Mucosa of stomach (tissue), 1 donor: ENCODE measurements at regions not wholly inside any gene's neighbourhood (a gene's known extent, or its start where the extent isn't known, plus 50 kb on each side); places are given as distances from the start of the nearest gene placed in this dataset.

Experiments used
- H3K27me3 ChIP-seq: one replicate; pipeline ENCODE4 v1.7.0; 2013; ENCODE audit warnings: mild to moderate bottlenecking, low read length; ENCODE audit not compliant: control insufficient read depth, insufficient read depth
- H3K36me3 ChIP-seq: one replicate; pipeline ENCODE4 v1.7.0; 2013; ENCODE audit warnings: low read length; ENCODE audit not compliant: control insufficient read depth, insufficient read depth
- H3K4me1 ChIP-seq: one replicate; pipeline ENCODE4 v1.7.0; 2013; ENCODE audit warnings: mild to moderate bottlenecking, low read length; ENCODE audit not compliant: control insufficient read depth, insufficient read depth
- H3K4me3 ChIP-seq: one replicate; pipeline ENCODE4 v1.7.0; 2013; ENCODE audit warnings: low read length
- H3K9ac ChIP-seq: one replicate; pipeline ENCODE4 v1.7.0; 2013; ENCODE audit warnings: mild to moderate bottlenecking, low read length, moderate library complexity
- H3K9me3 ChIP-seq: one replicate; pipeline ENCODE4 v1.7.0; 2013; ENCODE audit warnings: mild to moderate bottlenecking, low read length, moderate library complexity; ENCODE audit not compliant: control insufficient read depth
- donor health status: Pancreatic carcinoma.

DNA sequence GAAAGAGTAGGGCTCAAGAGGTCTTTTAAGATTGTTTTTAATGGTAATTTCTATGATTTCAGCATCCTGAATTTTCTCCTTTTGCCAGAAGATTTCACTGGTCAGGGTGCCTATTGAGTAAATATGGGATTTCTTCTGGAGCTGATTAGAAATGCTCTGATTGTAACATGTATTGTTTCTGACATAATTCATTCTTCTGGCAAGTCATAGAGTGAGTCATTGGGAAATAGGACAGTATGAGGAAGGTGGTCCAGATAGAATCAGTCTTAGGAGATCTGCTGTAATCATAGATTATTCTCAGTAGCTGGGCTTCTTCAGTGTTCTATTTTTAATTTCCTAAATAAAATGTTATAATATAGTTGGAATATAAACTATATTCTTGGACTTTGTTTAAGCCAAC is 182.0 kb upstream of the NAV3 start:
- no peaks in the 10 kb centered on the region for H3K27me3 ChIP-seq

DNA sequence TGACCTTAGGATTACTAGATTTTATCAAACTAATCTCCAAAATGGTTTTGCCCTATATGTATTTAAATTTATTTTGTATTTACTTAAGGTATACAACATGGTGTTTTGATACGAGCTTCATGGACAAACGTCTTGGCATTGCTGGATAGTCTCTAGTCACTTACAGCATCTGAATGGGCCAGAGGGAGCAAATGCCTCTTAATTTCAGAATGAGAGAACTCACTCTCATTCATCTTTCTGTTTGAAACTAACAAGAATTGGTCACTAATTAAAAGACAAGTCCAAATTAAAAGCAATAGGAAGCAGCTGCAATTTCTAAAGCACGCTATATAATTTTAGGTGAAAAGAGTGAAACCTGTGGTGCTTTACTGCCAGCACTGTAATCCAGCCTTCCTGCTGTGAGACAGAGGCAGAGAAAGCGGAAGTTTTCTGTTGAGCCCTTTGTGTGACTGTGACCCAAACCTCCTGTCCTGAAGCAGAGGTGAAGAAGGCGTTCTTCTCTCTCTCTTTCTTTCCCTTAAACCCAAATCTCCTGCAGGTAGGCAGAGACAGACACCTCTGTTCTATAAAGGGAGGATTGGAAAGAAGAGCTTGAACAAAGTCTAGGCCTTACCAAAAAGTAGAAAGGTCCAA is 184.6 kb upstream of the NAV3 start:
- Histone ChIP-seq H3K4me3 (no peak overlapping the region), H3K9me3 (no peaks in the 10 kb centered on the region), H3K4me1 (no peaks in the 10 kb centered on the region), H3K27me3 (no peaks in the 10 kb centered on the region), H3K36me3 (no peaks in the 10 kb centered on the region), H3K9ac (no peak overlapping the region)

More for the DNA sequence above, 182.0 kb upstream of the NAV3 start:
- Histone ChIP-seq H3K4me1 (no peaks in the 10 kb centered on the region), H3K9ac (no peak overlapping the region), H3K36me3 (no peaks in the 10 kb centered on the region), H3K9me3 (no peaks in the 10 kb centered on the region), H3K4me3 (no peak overlapping the region)

- Histone ChIP-seq H3K9ac (no peak overlapping the region), H3K9me3 (no peaks in the 10 kb centered on the region), H3K4me1 (no peaks in the 10 kb centered on the region), H3K4me3 (no peak overlapping the region), H3K36me3 (no peaks in the 10 kb centered on the region), H3K27me3 (no peaks in the 10 kb centered on the region)
These were observed 185.6 kb upstream of the NAV3 start for GRCh38 chr12:77644915-77645605.

DNA sequence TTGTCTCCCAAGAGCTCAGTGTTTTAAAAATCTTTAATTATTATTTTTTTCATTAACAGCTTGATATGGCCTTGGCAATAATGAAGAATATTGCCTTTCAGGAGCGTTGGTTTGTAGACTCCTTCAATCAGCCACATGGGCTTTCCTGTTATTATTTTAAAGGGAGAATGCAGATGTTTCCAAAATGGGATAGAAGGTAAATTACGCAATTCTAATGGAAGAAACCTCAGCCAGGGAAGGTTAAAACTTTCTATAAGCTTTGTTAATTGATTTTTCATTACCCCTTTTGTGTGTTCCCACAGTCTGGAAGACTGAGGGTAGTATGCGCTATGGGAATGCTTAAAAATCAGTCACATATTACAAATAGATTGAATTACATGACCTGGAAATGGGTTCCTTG is 188.4 kb upstream of the NAV3 start:
- no peak overlapping the region for H3K9ac ChIP-seq
- no peak overlapping the region for H3K4me3 ChIP-seq
- H3K27me3 ChIP-seq: no peaks in the 10 kb centered on the region
- H3K9me3 ChIP-seq: no peaks in the 10 kb centered on the region
- H3K4me1 ChIP-seq: no peaks in the 10 kb centered on the region
- no peaks in the 10 kb centered on the region for H3K36me3 ChIP-seq

- Histone ChIP-seq H3K4me3 (no peak overlapping the region), H3K4me1 (no peaks in the 10 kb centered on the region), H3K9me3 (no peaks in the 10 kb centered on the region), H3K27me3 (no peaks in the 10 kb centered on the region), H3K9ac (no peak overlapping the region), H3K36me3 (no peaks in the 10 kb centered on the region)
These were observed 190.3 kb upstream of the NAV3 start for GRCh38 chr12:77640356-77640755.

DNA sequence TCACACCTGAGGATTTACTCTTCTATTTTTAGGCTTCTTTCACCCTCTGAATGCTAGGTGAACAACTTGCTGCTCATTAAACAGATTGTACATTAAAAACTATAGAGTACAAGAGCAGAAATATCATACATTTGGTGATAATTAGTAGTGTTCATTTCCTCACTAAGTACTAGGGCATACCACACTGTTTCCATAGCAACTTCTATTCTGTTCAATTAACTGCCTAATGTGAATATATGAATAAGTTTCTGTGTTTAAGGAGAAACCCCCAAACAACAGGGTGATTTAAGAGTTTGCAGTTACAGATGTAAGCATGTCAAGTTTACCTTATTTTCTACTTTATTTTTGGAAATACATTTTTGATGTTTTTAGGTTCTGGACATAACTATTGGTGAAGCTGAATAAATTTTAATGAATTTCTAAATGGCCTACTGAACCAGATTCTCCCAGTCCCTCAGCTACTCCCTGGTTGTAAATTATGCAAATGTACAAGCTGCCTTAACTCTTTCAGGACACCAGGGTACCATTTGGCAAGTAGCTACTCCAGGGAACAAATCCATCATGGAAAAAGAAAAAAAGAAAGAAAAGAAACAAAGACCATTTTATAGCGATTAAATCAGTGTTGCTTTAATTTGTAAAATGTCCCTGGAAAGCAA is 199.8 kb upstream of the NAV3 start:
- Histone ChIP-seq H3K4me3 (no peak overlapping the region), H3K4me1 (no peaks in the 10 kb centered on the region), H3K9me3 (no peaks in the 10 kb centered on the region), H3K27me3 (no peaks in the 10 kb centered on the region), H3K9ac (no peak overlapping the region), H3K36me3 (no peaks in the 10 kb centered on the region)

GRCh38 chr12:77630344-77630743 is 200.3 kb upstream of the NAV3 start:
- H3K4me1 ChIP-seq: no peaks in the 10 kb centered on the region
- H3K9me3 ChIP-seq: no peaks in the 10 kb centered on the region
- H3K36me3 ChIP-seq: no peaks in the 10 kb centered on the region
- H3K9ac ChIP-seq: no peak overlapping the region
- H3K4me3 ChIP-seq: no peak overlapping the region
- H3K27me3 ChIP-seq: no peaks in the 10 kb centered on the region

- H3K9me3 ChIP-seq: no peaks in the 10 kb centered on the region
- H3K36me3 ChIP-seq: no peaks in the 10 kb centered on the region
- H3K4me1 ChIP-seq: no peaks in the 10 kb centered on the region
- H3K27me3 ChIP-seq: no peaks in the 10 kb centered on the region
- no peak overlapping the region for H3K9ac ChIP-seq
- no peak overlapping the region for H3K4me3 ChIP-seq
These were observed 201.6 kb upstream of the NAV3 start for GRCh38 chr12:77629141-77629540.

DNA sequence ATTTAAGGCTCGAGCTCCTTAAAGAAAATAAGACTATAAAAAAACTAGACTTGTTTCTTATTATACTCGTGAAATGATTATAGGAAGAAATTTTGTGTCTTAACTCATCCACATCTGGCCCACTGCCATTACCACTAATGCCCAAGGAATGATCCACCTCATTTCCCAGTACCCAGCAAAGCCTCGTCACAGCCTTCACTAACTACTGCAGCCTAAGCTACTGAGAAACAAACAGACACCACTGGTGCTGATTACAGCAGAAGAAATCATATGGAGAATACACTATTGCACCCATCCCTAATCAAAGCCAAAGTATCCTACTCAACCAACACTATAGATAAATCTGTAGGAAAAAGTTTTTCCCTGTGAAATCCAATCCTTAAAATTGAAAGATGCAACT is 205.3 kb upstream of the NAV3 start:
- Histone ChIP-seq H3K27me3 (no peaks in the 10 kb centered on the region), H3K4me3 (no peak overlapping the region), H3K9me3 (no peaks in the 10 kb centered on the region), H3K36me3 (no peaks in the 10 kb centered on the region), H3K9ac (no peak overlapping the region), H3K4me1 (no peaks in the 10 kb centered on the region)

DNA sequence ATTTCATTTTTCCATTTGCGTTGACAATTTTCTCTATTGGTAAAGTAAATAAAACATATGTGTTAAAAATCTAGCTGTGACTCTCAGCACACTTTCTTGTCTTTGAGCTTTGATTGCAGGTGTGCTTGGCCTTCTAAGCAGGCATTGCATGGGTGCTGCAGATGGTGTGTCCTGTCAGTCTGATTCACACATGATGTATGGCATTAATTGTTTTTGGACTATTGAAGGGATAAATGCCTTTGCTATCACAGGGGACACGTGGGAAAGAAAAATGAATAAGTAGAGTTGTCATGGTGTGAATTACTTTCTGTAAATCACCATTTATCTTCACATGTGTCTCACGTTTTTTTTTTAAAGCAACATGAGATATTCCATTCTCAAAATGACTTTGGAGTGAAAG is 211.3 kb upstream of the NAV3 start:
- no peaks in the 10 kb centered on the region for H3K27me3 ChIP-seq
- no peak overlapping the region for H3K9ac ChIP-seq
- H3K36me3 ChIP-seq: no peaks in the 10 kb centered on the region
- H3K9me3 ChIP-seq: no peaks in the 10 kb centered on the region
- no peak overlapping the region for H3K4me3 ChIP-seq
- no peaks in the 10 kb centered on the region for H3K4me1 ChIP-seq

- no peaks in the 10 kb centered on the region for H3K9me3 ChIP-seq
These were observed 212.9 kb upstream of the NAV3 start for GRCh38 chr12:77617818-77618217.

DNA sequence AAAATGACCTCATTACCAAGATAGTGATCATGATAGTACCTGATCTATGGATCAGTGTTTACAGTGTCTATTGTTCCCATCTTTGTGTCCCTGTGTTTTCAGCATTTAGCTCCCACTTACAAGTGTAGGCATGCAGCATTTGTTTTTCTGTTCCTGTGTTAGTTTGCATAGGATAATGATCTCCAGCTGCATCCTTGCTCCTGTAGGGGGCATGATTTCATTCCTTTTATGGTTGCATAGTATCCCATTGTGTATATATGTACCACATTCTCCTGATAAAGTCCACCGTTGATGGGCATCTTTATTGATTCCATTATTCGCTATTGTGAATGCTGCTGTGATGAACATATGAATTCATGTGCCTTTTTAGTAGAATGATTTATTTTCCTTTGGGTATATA is 215.4 kb upstream of the NAV3 start:
- Histone ChIP-seq H3K36me3 (no peaks in the 10 kb centered on the region), H3K27me3 (no peaks in the 10 kb centered on the region), H3K4me3 (no peak overlapping the region), H3K9me3 (no peaks in the 10 kb centered on the region), H3K4me1 (no peaks in the 10 kb centered on the region), H3K9ac (no peak overlapping the region)

More at GRCh38 chr12:77617818-77618217, 212.9 kb upstream of the NAV3 start:
- no peaks in the 10 kb centered on the region for H3K36me3 ChIP-seq
- no peaks in the 10 kb centered on the region for H3K4me1 ChIP-seq
- no peak overlapping the region for H3K4me3 ChIP-seq
- H3K9ac ChIP-seq: no peak overlapping the region
- H3K27me3 ChIP-seq: no peaks in the 10 kb centered on the region
